OCI-LY3 (cell line): ENCODE measurements at regions not wholly inside any gene's neighbourhood (a gene's known extent, or its start where the extent isn't known, plus 50 kb on each side); places are given as distances from the start of the nearest gene placed in this dataset.

Experiments
- H2AFZ ChIP-seq: fragments of 200-600, 300-600 bp; shearing (Covaris generic); 2 replicates; pipeline ENCODE4 v1.6.0; 2014; ENCODE audit warnings: antibody characterized with exemption, low read depth, low read length
- H3K27ac ChIP-seq: fragments of 200-600, 300-600 bp; sonication (generic); 2 replicates; pipeline ENCODE4 v1.5.1; 2014; ENCODE audit warnings: mild to moderate bottlenecking, low read length, moderate library complexity, mixed read lengths
- H3K27me3 ChIP-seq: fragments of 200-600, 300-600 bp; sonication (generic); 2 replicates; pipeline ENCODE4 v1.6.1; 2014; ENCODE audit warnings: low read depth, low read length, mixed read lengths
- H3K36me3 ChIP-seq: fragments of 200-600, 300-600 bp; sonication (generic); replicated peaks from 2 replicates; pipeline ENCODE3; 2014; ENCODE audit warnings: low read depth, low read length, mixed read lengths
- H3K4me1 ChIP-seq: fragments of 300-600, 200-600 bp; sonication (generic); 2 replicates; pipeline ENCODE4 v1.6.1; 2014; ENCODE audit warnings: low read length, mixed read lengths
- H3K4me2 ChIP-seq: fragments of 200-600, 300-600 bp; sonication (generic); 2 replicates; pipeline ENCODE4 v1.6.1; 2014; ENCODE audit warnings: low read length, mixed read lengths
- H3K4me3 ChIP-seq: fragments of 300-600, 200-600 bp; sonication (generic); 2 replicates; pipeline ENCODE4 v1.5.1; 2014; ENCODE audit warnings: antibody characterized with exemption, mild to moderate bottlenecking, low read length, moderate library complexity
- H3K79me2 ChIP-seq: fragments of 300-600, 200-600 bp; shearing (Covaris generic); 2 replicates; pipeline ENCODE4 v1.6.1; 2014; ENCODE audit warnings: mild to moderate bottlenecking, low read length, mixed read lengths
- H3K9ac ChIP-seq: fragments of 300-600, 200-600 bp; shearing (Covaris generic); 2 replicates; pipeline ENCODE4 v1.6.0; 2014; ENCODE audit warnings: mild to moderate bottlenecking, low read length, moderate library complexity
- H3K9me3 ChIP-seq: fragments of 200-600, 300-600 bp; shearing (Covaris generic); 2 replicates; pipeline ENCODE4 v1.6.1; 2014; ENCODE audit warnings: low read length, mixed read lengths; ENCODE audit not compliant: insufficient read depth
- H4K20me1 ChIP-seq: fragments of 200-600, 300-600 bp; sonication (generic); 2 replicates; pipeline ENCODE4 v1.6.1; 2016; ENCODE audit warnings: low read length, mixed read lengths; ENCODE audit not compliant: insufficient read depth
- EZH2phosphoT487 ChIP-seq: fragments of 200-600 bp; shearing (Covaris generic); IDR thresholded peaks from 2 replicates; pipeline ENCODE4 v1.6.1; 2018; ENCODE audit warnings: antibody characterized with exemption, mixed run types, low read depth
- TF ChIP-seq, protein P1 (sequence below): fragments of 200-600, 300-600 bp; sonication (generic); IDR thresholded peaks from 2 replicates; pipeline ENCODE4 v1.5.1; 2014; ENCODE audit warnings: antibody characterized with exemption, low read length, low read depth

GRCh38 chr2:120924924-120925323 lies 189.3 kb downstream of the GLI2 start:
- Histone ChIP-seq H3K27ac (no peak overlapping the region), H2AFZ (no peak overlapping the region), H3K27me3 (no peaks in the 10 kb centered on the region), H3K79me2 (no peaks in the 10 kb centered on the region), H3K4me3 (no peak overlapping the region), H3K36me3 (no peaks in the 10 kb centered on the region), H3K9me3 (no peaks in the 10 kb centered on the region), H3K9ac (no peak overlapping the region), H3K4me2 (no peak overlapping the region), H4K20me1 (no peaks in the 10 kb centered on the region), H3K4me1 (no peaks in the 10 kb centered on the region)
- no peak for TF ChIP-seq EZH2phosphoT487
- TF ChIP-seq, protein P1, sequence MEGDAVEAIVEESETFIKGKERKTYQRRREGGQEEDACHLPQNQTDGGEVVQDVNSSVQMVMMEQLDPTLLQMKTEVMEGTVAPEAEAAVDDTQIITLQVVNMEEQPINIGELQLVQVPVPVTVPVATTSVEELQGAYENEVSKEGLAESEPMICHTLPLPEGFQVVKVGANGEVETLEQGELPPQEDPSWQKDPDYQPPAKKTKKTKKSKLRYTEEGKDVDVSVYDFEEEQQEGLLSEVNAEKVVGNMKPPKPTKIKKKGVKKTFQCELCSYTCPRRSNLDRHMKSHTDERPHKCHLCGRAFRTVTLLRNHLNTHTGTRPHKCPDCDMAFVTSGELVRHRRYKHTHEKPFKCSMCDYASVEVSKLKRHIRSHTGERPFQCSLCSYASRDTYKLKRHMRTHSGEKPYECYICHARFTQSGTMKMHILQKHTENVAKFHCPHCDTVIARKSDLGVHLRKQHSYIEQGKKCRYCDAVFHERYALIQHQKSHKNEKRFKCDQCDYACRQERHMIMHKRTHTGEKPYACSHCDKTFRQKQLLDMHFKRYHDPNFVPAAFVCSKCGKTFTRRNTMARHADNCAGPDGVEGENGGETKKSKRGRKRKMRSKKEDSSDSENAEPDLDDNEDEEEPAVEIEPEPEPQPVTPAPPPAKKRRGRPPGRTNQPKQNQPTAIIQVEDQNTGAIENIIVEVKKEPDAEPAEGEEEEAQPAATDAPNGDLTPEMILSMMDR = no peak

DNA sequence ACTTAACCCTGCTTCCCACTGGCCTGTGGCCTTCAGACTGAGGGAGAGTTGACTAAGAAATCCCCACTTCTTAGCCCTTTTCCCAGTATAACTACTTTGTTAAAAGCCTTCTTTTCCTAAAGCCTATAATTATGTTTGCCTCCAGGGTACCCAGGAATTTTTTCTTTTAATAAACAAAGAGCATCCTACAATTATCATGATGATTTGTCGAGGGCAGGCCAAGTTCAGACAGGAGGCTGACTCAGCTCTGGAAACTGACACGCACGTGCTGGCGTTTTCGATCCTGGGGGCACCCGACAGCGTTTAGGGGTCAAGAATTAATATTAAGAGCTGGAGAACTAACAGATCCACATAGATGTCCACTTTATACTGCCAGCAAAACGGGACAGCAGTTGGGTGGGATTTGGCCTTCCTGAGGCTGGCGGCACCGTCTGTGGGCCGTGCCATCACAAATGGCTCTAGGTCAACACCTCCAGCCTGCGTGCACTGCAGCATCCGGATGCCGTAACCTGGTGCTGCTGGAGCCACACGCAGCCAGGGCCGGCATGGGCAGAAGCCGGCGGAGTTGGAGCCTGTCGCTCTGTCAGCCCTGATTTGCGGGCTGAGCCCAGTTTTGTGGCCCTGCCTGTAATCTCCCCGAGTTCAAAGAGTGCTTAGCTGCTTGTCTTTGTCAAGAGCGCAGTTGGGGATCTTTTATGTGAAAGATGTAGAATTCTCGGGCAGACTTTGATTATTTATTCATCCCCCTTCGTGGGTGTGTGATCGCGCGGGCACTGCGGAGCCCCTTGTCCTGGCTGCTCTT lies 191.0 kb downstream of the GLI2 start:
- H4K20me1 ChIP-seq = no peaks in the 10 kb centered on the region
- no peak overlapping the region for H3K4me2 ChIP-seq
- H3K4me3 ChIP-seq = no peak overlapping the region
- no peaks in the 10 kb centered on the region for H3K9me3 ChIP-seq
- no peak overlapping the region for H3K27ac ChIP-seq
- no peaks in the 10 kb centered on the region for H3K4me1 ChIP-seq
- no peaks in the 10 kb centered on the region for H3K27me3 ChIP-seq
- TF ChIP-seq EZH2phosphoT487 = no peak
- TF ChIP-seq, protein P1 = no peak
- no peak overlapping the region for H3K9ac ChIP-seq
- H3K36me3 ChIP-seq = no peaks in the 10 kb centered on the region
- H3K79me2 ChIP-seq = no peaks in the 10 kb centered on the region
- H2AFZ ChIP-seq = no peak overlapping the region

GRCh38 chr2:120927265-120927628 lies 191.6 kb downstream of the GLI2 start:
- H3K79me2 ChIP-seq = no peaks in the 10 kb centered on the region
- H3K9me3 ChIP-seq = no peaks in the 10 kb centered on the region
- no peak overlapping the region for H3K4me3 ChIP-seq
- H3K27me3 ChIP-seq = no peaks in the 10 kb centered on the region
- no peaks in the 10 kb centered on the region for H3K4me1 ChIP-seq
- H3K9ac ChIP-seq = no peak overlapping the region
- no peaks in the 10 kb centered on the region for H3K36me3 ChIP-seq
- H3K27ac ChIP-seq = no peak overlapping the region
- no peaks in the 10 kb centered on the region for H4K20me1 ChIP-seq
- H2AFZ ChIP-seq = no peak overlapping the region
- TF ChIP-seq, protein P1 = no peak
- TF ChIP-seq EZH2phosphoT487 = no peak
- no peak overlapping the region for H3K4me2 ChIP-seq

- H2AFZ ChIP-seq = no peak overlapping the region
- TF ChIP-seq, protein P1 = no peak
- no peak for TF ChIP-seq EZH2phosphoT487
- no peaks in the 10 kb centered on the region for H3K79me2 ChIP-seq
- H3K4me3 ChIP-seq = no peak overlapping the region
- H3K9ac ChIP-seq = no peak overlapping the region
- H3K4me2 ChIP-seq = no peak overlapping the region
- H3K27ac ChIP-seq = no peak overlapping the region
- H4K20me1 ChIP-seq = no peaks in the 10 kb centered on the region
- H3K9me3 ChIP-seq = no peaks in the 10 kb centered on the region
- no peaks in the 10 kb centered on the region for H3K36me3 ChIP-seq
- no peaks in the 10 kb centered on the region for H3K27me3 ChIP-seq
- no peaks in the 10 kb centered on the region for H3K4me1 ChIP-seq
These were observed 194.2 kb downstream of the GLI2 start for GRCh38 chr2:120929829-120930228.
